Activated CD4-positive, alpha-beta T cell treated with anti-CD3 and anti-CD28 coated beads, Interleukin-2, amount 50 U/mL, for 24 hours (primary cell): ENCODE measurements at regions not wholly inside any gene's neighbourhood (a gene's known extent, or its start where the extent isn't known, plus 50 kb on each side); places are given as distances from the start of the nearest gene placed in this dataset.
"Not testable (repeated sequence)": the region's sequence is repeated elsewhere in the genome, so short reads cannot be mapped to it uniquely, and the experiment has no call there.

Experiments used
- DNase-seq, 2 donors: peaks; one replicate each; pipeline ENCODE4 v3.0.0-alpha.2; 2020; ENCODE audit warnings: low read depth in 1 of 2, low spot score in 1 of 2

DNA sequence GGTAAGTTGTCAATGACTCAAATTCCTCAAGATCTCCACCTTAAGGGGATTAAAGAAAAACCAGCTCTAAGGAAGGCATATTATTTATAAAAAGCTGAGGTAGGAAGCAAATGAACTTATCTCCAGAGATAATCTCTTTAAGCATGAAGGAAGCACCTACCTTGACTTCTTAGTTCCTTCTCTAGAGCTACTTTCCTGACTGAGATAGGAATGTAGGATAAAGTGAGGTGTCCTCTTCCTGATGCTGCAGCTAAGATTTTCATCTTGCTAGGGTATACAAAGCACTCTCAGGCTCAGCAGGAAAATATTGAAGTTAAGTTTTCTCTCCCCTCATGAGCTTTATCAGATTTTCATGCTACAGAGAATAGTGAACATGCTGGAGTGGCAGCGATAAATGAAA is 163.0 kb upstream of the E2F7 start:
- no peak for DNase-seq

DNA sequence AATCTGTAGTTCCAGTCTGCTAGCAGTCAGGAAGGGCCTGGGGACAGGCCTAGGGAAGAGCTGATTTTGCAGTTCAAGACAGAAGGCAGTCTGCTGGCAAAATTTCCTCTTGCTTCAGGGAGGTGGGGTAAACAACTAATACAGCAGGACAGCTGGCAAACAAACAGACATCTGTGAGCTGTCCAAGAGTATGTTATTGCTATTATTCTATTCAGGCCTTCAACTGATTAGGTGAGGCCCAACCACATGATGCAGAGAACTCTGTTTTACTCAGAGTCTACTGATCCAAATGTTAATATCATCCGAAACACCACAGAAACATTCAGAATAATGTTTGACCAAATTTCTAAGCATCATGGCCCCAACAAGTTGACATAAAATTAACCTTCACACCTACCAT is 161.0 kb upstream of the E2F7 start:
- no peak for DNase-seq

DNA sequence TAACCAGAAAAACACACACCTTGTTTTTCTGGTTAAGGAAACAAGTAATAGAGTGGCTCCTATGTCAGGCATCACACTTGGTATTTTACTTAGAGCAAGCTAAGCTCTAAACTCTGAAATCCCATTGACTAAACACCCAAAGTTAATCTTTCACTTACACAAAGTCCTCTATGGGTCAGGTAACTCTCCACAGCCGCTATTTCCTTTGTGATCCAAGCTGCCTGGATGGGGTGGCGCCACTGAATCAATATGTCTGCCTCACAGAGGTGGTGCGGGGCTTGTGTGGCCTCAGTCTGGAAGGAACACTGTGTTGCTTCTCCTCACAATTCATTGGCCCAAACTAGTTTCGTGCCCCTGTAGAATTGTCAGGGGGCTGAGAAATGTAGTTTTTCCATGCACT is 160.0 kb upstream of the E2F7 start:
- DNase-seq, result no peak

DNA sequence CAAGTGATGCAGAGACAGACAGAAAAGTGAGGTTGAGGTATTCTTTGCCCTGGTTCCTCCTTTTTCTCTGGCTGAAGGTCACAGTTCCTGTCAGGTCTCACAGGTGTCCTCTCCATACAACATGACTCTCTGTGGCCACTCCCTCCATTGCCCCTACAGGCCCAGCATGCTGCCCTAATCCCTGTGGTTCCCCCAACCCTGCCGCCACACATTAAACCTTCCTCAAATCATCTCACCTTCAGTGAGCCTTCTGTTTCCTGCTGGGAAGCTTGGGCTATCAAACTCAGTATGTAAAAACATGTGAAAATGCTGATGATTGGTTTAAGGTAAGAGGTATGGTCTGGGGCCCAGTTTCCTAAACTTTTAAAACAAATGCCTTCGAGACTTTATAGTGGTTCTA is 159.0 kb upstream of the E2F7 start:
- no peak for DNase-seq

DNA sequence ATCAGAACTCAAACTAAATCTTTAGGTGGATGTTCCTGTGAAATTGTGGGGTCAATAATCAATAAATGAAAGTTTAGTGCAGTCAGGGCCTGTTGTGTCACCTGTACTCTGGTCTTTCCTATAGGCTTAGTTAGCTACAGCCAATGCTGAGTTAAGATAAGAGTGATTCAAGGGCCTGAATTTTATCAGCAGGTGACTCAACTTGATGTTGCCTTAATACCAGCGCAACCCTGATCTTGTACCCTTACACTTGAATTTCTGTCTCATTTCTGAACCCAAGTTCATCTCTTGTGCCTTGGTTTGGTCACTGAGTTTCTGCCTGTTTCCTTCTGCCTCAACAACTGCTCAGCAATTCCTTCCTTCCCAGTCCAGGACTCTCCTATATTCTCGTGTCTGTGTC is 157.0 kb upstream of the E2F7 start:
- DNase-seq, result no peak

DNA sequence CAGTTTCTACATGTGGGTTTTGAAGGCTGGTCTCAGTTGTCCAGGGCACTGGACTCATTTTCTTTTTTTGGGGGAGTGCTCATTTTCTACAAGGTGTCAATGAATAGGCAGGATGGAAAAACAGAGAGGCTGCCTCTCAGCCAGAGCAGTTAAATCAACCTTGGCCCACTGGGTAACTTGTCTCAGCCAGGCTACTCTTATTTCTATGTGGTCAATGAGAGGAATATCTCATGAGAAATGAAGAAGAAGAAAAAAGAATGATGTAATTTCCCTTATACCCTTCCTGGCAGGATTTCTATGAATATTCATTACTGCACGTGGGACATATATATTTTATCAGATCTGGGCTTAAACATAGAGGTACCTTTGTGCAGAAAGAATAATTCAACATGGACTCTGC is 155.2 kb upstream of the E2F7 start:
- no peak for DNase-seq

DNA sequence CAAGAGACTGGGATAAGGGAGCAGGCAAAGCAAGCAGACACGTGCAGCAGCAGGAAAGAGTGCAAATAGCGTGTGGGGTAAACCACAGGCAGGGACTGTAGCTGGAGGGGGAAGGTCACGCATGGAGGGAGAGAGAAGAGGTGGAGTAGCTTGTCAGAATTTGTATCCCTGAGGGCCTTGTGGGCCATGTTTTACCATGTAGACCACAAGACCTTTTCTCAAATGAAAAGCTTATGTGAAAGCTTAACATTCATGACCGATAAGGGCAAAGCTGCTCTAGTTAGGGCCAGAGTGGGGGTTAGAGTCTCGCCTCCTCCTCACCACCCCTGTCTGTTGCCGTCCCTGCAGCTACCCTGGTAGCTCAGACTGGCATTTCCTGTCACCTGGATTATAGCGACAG is 152.9 kb upstream of the E2F7 start:
- no peak for DNase-seq

DNA sequence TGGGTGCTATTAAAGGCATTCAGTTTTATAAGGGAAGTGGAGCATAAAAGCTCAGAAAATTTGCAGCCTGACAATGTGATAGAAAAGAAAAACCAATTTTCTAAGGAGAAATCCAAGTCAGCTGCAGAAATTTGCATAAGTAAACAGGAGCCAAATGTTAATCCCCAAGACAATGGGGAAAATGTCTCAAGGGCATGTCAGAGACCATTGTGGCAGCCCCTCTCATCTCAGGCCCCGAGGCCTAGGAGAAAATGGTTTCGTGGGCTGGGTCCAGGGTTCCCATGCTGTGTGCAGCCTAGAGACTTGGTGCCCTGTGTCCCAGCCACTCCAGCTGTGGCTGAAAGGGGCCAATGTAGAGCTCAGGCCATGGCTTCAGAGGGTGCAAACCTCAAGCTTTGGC is 150.8 kb upstream of the E2F7 start:
- not testable (repeated sequence) for DNase-seq

DNA sequence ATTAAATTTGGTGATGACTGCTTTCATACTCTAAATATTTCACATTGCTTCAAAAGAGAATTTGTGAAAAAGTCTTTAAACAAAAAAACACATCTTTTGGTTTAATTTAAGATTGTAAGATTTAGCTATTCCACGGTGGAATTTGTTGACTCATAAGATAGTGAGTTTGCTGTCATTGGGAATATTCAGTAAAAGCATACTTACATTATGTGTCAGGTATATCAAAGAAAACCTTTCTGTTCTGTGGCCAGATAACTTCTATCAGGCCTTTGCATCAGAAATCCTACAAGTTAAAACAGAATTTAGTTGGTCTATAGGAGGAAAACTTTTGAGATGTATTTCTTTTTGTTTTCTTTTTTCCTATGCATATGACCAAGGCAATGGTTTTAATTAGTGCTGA is 148.8 kb upstream of the E2F7 start:
- DNase-seq, result no peak

DNA sequence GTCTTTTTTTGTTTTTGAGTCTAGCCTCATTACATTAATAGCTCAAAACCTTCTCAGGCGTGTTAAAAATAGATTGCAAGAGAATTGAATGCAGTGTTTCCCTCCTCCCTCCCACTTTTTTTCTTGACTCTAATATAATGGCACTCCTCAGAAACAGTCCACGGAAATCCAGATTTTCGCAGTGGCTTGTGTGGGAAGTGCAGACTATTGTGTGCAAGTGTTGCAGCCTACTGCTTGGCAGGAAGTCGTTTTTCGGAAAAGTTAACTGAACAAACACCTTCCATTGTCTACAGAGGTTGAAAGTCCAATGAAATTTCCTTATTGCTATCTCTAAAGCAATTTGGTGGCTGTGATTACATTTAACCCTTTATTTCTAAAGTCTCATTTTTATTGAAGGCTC is 147.9 kb upstream of the E2F7 start:
- DNase-seq, result no peak

DNA sequence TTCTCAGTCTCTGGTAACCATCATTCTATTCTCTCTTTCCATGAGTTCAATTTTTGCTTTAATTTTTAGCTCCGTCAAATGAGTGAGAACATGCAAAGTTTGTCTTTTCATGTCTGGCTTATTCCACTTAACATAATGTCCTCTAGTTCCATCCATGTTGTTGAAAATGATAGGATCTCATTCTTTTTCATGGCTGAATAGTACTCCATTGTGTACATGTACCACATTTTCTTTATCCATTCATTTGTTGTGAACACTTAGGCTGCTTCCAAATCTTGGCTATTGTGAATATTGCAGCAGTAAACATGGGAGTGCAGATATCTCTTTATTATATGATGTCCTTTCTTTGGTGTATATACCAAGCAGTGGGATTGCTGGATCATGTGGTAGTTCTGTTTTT is 145.4 kb upstream of the E2F7 start:
- DNase-seq, result no peak

DNA sequence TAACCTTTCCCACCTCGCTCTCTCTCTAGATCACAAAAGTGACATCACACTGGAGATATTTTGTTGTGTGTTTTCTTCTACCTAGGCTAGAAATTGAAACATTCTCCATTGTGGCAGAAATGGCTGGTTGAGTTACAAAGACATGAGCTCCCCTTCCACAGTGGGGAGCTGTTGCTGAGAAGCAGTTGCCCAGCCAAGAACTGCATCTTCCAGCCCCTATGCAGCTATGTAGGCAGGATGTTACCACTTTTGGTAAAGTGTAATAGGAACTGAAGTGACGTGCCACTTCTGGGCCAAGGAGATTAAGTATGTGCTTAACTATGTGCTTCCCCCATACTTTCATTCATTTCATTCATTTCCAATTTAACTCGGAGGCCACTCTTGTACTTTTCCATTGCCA is 138.7 kb upstream of the E2F7 start:
- no peak for DNase-seq

DNA sequence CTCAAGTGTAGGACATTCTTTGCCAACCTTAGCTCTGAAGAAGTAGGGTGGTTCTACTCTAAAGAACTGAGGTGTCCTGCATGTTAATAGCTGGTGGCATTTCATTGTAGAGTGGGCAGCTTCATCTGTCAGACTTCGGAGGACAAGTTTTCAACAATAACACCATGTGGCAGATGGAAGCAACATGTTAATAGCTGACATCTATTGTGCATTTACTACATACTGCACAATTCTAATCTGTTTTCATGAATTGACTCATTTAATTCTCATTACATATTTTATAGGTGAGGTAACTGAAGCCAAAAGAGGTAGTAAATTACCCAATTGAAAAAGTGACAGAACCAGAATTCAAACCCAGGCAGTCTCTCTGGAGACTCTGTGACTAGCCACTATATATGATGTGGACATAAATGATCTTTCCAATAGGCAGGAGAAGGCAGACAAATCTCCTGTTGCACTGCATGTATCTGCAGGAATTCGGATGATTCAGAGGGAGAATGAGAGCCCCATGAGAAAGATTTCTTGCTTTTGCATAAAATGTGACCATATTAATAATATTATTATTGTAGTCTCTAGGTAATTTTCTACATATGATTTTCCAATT is 137.2 kb upstream of the E2F7 start:
- no peak for DNase-seq

DNA sequence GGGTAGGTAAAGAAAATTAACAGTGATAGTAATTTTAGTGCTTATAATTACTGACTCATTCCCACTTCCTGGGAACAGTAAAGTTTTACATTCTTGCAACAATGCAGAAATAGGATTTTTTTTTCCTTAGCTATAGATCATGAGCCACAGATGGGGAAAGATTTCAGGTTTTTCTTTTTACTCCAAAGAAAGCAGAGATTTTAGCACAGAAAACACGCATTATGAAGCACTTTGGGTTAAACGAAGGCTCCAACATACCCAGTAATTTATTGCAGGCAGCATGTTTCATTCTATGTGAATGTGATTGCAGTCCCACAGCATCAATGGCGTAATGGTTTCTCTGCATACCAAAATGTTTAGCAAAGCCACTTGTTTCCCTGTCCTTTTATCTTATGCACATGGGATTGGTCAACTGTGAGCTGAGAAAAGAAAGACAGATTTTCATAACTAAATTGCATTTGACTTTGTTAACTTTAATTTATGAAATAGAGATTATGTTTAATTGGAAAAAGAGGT is 124.6 kb upstream of the E2F7 start:
- no peak for DNase-seq

DNA sequence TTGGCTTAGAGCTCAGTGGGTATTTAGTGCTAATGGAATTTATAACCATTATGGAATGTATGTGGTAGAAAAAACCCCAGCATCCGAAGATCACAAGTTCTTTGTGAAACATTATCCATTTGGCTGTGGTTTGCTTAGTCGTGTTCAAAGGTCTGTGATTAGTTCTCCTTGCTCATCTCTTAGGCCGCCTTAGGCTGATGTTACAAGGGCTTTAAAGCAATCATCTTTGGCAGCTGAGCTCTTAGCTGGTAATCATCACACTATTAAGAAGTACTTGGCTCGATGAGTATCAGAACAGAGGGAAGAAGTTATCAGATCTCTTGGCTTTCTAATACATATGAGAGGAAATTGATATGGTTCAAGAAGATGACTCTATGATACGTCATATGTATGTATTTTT is 124.1 kb upstream of the E2F7 start:
- DNase-seq, result no peak

DNA sequence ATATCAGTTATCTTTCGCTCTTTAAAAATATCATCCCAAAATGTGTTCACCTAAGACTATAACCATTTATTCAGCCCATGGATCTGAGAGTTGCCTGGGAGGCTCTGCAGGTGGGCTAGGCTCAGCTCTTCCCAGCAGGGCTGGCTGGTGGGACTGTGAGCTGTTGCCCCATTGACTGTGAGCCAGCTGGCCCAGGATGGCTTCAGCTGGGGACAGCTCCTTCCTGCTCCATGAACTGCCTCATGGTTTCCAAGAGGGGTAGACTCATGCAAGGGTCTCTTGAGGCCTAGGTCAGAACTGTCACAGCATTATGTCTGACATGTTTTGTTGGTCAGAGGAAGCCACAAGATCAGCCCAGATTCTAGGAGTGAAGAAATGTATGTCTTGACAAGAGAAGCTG is 114.1 kb upstream of the E2F7 start:
- no peak for DNase-seq

DNA sequence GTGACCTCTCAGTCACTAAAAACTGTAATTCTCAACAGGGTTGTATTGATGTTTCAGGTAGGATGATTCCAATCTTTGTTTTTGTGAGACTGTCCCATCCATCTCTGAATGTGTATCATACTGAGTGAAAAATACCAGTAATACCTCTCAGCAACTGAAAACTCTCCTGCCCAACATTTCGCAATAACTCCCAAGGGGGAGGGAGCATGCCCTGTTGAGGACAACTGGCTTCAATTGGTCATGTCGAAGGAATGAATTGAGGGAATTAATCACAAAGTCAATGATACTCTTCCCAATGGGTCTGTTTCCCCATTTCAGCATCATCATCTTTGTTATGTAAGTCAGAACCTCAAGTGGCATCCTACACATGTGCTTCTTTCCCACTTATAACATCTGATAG is 102.4 kb upstream of the E2F7 start:
- DNase-seq, result no peak

DNA sequence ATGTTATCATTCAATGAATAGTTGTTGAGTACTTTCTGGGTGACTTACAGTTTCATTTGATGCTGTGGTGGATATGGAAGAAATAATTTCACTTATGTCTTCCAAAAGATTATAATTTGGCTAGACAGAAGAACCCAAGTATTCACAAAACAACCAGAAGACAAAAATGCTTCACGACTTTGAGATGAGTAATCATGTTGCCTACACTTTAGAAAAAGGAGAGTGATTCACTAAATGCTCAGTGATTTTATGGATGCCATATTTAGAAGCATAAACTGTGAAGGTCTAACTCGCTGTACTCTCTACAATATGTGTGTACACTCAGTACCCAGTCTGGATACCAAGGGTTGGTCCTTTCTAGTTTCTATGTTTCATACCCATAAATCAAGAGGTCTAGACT is 101.3 kb upstream of the E2F7 start:
- no peak for DNase-seq

DNA sequence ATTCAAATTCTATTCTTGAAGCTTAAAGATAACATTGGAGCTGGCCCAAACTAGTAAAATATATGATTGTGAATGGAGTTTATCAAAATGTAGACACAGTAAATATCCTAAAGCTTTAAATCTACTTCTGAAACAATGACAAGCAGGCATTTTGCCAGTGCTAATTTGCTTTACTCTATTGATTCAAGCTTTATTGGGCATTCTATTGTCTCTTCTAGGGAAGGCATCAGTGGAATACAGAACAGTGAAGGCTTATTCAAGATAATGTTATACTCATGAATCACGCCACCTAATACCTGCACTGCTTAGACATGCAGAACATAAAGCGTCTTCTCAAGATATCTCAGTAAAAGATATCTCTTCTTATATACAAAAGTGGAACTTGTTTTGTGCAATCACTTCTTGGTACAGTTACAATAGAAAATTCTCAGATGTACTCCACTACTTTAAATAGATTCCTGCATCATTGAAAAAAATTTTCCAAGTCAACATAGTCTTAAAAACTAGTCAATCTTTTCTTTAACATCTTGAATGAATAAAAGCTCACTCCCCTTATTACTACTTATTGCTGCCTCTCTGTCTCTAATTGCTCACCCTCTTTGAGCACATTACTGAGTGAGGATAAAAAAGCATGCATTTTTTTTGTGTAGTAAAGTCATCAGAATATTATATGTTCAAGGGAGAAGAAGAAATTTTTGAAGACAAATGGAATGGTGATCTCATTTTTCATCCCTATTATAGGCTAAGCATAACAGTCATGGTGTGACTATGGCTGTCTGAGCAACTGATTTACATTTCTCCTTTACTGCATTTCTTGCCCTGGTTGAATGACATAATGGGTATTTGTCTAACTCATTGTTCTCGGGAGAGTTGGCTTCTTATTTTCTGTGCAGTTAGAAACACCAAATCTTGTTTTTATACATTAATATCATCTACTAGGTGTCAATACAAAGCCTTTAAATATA is 98.0 kb upstream of the E2F7 start:
- DNase-seq, result no peak

DNA sequence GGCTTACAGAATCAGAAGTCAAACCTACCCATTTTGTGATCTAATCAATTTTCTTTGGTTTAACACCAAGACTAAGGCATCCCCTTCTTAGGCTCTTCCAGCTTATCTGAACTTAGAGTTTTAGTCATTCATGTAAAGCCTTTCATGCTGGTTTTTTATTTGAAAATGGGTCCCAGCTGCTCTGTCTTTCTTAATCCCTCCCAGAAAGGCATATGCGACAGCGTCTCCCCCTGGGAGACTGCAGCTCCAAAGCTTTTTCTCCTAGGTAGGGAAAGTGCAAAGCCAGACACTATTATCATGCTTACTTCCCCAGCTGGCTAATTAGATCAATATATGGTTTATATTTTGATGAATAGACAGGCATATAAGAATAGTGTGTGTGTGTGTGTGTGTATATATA is 96.6 kb upstream of the E2F7 start:
- DNase-seq, result no peak

DNA sequence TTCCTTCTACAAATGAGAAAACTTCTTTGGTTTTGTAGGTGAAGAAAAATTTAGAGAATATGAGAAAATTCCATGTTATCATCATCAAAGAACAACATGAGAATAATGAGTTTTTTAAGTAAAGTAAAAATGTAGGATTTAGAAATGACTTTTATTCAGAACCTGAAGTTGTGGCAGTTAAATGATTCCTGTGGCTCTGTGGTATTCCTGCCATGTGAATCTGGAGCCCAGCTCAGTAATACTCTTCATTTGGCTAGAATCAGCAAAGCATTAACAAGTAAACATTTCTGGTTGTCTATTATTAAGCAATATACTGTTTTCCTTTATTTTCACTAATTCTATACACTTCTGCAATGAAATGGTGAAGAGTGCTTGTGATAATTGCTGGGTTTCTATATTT is 95.6 kb upstream of the E2F7 start:
- no peak for DNase-seq

DNA sequence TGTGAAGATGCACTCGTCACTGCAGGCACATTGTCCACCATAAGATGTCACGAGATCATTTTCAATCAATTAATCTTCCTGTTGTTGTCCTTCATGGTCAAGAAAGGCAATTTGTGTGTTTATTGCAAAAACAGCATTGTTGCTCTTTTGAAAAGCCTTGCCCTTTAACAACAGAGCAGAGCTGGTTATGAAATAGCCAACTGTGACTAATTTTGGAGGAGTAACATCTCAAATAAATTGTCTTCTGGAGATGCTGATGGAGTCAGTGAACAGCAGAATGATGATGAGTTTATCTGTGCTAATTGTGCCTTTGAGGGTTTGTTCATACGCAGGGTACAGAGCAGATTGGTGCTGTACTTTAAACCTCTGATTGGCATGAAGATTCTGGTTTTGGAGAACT is 88.3 kb upstream of the E2F7 start:
- no peak for DNase-seq
